ENCODE measurements at regions not wholly inside any gene's neighbourhood (a gene's known extent, or its start where the extent isn't known, plus 50 kb on each side); places are given as distances from the start of the nearest gene placed in this dataset.

- Histone ChIP-seq H3K4me3 (no peak overlapping the region), H3K36me3 (no peaks in the 10 kb centered on the region), H3K9me3 (peaks cover 0 to 7% (median 4%) of the 10 kb centered on the region in 8 donors), H3K27ac (peak overlapping the region in 2 of 8 donors; percentile 2 to 83), H3K27me3 (replicated peaks in 1 of 7) (no peaks in the 10 kb centered on the region), H3K4me1 (peaks cover 36 to 86% (median 70%) of the 10 kb centered on the region in 6 donors)
- no peak for DNase-seq
- intact Hi-C loops (cut with DNase I; ENCODE audit: low total_unique reads) = no loop called here
- WGBS, 5 donors = 67 to 90% (median 80%) methylated on average over 2 of the region's 2 CpGs
- TF ChIP-seq CTCF (IDR thresholded peaks at IDR 0.05 in 8 of 11, conservative IDR thresholded peaks at IDR 0.05 in 3 of 11) (no peak), POLR2AphosphoS5 (IDR thresholded peaks at IDR 0.05) (no peak), POLR2A (IDR thresholded peaks at IDR 0.05) (no peak)
Measured at GRCh38 chr3:177600411-177600810, 403.1 kb upstream of the TBL1XR1 start.

DNA sequence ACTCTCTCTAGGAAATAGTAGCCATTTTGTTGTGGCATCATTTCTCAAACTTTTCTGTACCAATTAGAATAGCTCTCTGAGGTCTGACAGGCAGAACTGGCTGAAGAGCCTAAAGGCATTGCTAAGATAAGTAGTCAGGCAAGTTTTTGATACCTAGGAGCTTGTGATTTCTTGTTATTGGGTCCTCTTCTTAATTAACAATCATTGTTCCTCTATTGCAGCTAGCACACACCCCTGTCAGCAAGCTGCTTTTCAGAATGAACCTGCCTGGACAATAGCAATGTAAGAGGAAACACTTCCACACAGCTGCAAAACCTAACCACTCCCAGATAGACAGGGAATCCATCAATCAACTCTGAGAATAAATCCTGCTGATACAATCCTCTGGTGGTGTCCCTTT, 403.9 kb upstream of the TBL1XR1 start:
- intact Hi-C loops (cut with DNase I; ENCODE audit: low total_unique reads) = no loop called here
- H3K36me3 ChIP-seq = no peaks in the 10 kb centered on the region
- H3K4me3 ChIP-seq = no peak overlapping the region
- H3K4me1 ChIP-seq = peaks cover 35 to 79% (median 68%) of the 10 kb centered on the region in 6 donors
- no peaks in the 10 kb centered on the region for H3K27me3 ChIP-seq (replicated peaks in 1 of 7)
- peak overlapping the region in 2 of 8 donors; percentile 0 to 2 for H3K27ac ChIP-seq
- peaks cover 0 to 7% (median 4%) of the 10 kb centered on the region in 8 donors for H3K9me3 ChIP-seq
- TF ChIP-seq POLR2AphosphoS5 (IDR thresholded peaks at IDR 0.05) = no peak
- no peak for TF ChIP-seq CTCF (IDR thresholded peaks at IDR 0.05 in 8 of 11, conservative IDR thresholded peaks at IDR 0.05 in 3 of 11)
- TF ChIP-seq POLR2A (IDR thresholded peaks at IDR 0.05) = no peak
- no peak for DNase-seq

DNA sequence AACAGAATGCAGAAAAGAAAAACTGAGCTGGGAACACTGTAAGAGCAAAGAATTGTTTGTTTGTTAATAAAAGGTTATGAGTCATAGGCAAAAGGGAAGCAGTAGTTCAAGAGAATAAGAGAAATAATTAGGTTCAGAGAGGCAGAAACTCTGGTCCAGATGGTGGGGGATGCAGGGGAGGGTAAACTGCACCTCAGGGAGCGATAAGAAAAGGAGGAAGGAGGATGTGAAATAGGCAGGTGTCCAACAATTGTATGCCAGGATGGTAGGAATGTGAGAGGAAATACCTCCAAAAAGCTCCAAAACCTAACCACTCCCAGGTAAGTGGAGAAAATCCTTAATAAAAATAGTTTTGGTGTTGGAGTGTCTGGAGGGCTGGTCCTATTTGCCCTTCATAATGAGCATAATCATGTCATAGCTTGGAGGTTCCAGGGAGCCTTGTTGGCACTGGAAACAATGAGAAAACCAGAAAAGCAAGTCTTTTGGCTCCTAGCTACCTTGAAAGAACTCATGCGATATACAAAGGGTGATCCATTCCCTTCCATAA, 405.4 kb upstream of the TBL1XR1 start:
- H3K36me3 ChIP-seq = no peaks in the 10 kb centered on the region
- WGBS, 5 donors = 58 to 73% (median 66%) methylated on average over 2 of the region's 2 CpGs
- DNase-seq = no peak
- peak overlapping the region in 6 of 8 donors; percentile 6 to 58 (median 45) for H3K27ac ChIP-seq
- intact Hi-C loops (cut with DNase I; ENCODE audit: low total_unique reads) = no loop called here
- H3K4me3 ChIP-seq = no peak overlapping the region
- TF ChIP-seq POLR2AphosphoS5 (IDR thresholded peaks at IDR 0.05) (no peak), POLR2A (IDR thresholded peaks at IDR 0.05) (no peak), CTCF (IDR thresholded peaks at IDR 0.05 in 8 of 11, conservative IDR thresholded peaks at IDR 0.05 in 3 of 11) (no peak)
- H3K9me3 ChIP-seq = peaks cover 0 to 7% (median 4%) of the 10 kb centered on the region in 8 donors
- peaks cover 20 to 64% (median 53%) of the 10 kb centered on the region in 6 donors for H3K4me1 ChIP-seq
- no peaks in the 10 kb centered on the region for H3K27me3 ChIP-seq (replicated peaks in 1 of 7)

DNA sequence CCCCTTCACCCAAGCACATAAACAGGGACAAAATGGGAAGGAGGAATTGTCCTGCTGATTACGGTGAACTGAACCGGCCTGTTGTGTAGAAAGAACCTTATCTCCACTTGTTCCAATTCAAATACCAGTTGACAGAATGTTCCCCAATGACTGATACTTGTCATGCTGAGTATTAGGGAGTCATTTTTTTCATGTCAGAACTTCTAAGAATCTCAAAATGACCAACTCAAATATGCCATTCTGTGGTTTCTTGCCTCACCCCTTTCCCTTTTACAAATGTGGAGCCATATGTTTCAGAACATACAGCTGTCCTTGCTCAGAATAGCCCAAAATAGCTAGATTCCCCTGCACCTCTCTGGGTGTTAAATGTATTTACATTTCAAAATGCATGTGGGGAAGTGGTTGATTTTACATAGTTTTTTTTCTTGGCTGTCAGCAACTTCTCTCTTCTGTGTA, 405.9 kb upstream of the TBL1XR1 start:
- WGBS, 5 donors = 75 to 86% (median 83%) methylated on average over 2 of the region's 2 CpGs
- DNase-seq = no peak
- H3K36me3 ChIP-seq = no peaks in the 10 kb centered on the region
- H3K9me3 ChIP-seq = peaks cover 0 to 7% (median 4%) of the 10 kb centered on the region in 8 donors
- peaks cover 15 to 59% (median 48%) of the 10 kb centered on the region in 6 donors for H3K4me1 ChIP-seq
- H3K27ac ChIP-seq = peak overlapping the region in 5 of 8 donors; percentile 6 to 58 (median 49)
- TF ChIP-seq CTCF (IDR thresholded peaks at IDR 0.05 in 8 of 11, conservative IDR thresholded peaks at IDR 0.05 in 3 of 11) (no peak), POLR2AphosphoS5 (IDR thresholded peaks at IDR 0.05) (no peak), POLR2A (IDR thresholded peaks at IDR 0.05) (no peak)
- no peaks in the 10 kb centered on the region for H3K27me3 ChIP-seq (replicated peaks in 1 of 7)
- no peak overlapping the region for H3K4me3 ChIP-seq
- intact Hi-C loops (cut with DNase I; ENCODE audit: low total_unique reads) = no loop called here

Data from spleen (tissue), 11 donors.